ENCODE measurements at regions not wholly inside any gene's neighbourhood (a gene's known extent, or its start where the extent isn't known, plus 50 kb on each side); places are given as distances from the start of the nearest gene placed in this dataset.

GRCh38 chr2:128775914-128776285 lies 457.2 kb upstream of the HS6ST1 start:
- ATAC-seq: no peak
- 95 to 98% (median 97%) methylated on average over 4 of the region's 4 CpGs for WGBS, 3 donors
- H3K4me3 ChIP-seq: no peak overlapping the region
- intact Hi-C loops (cut with DNase I): no loop called here
- H3K4me1 ChIP-seq: peaks cover 13% of the 10 kb centered on the region
- no peak for DNase-seq
- no peak for TF ChIP-seq CTCF (IDR thresholded peaks at IDR 0.05)
- no peaks in the 10 kb centered on the region for H3K36me3 ChIP-seq (ENCODE audit: insufficient read depth in 1 of 2, low read depth in 1 of 2)
- no peak overlapping the region for H3K27ac ChIP-seq
- H3K27me3 ChIP-seq (ENCODE audit: insufficient read depth in 3 of 3, low read length in 2 of 3): no peaks in the 10 kb centered on the region
- no peaks in the 10 kb centered on the region for H3K9me3 ChIP-seq

- intact Hi-C loops (cut with DNase I): no loop called here
- no peak for ATAC-seq
These were observed 458.0 kb upstream of the HS6ST1 start for GRCh38 chr2:128776461-128777195.

GRCh38 chr2:128777196-128778035 lies 458.7 kb upstream of the HS6ST1 start:
- no peak overlapping the region for H3K27ac ChIP-seq
- DNase-seq (no peak), ATAC-seq (no peak)
- no peak for TF ChIP-seq CTCF (IDR thresholded peaks at IDR 0.05)
- intact Hi-C loops (cut with DNase I): no loop called here
- H3K27me3 ChIP-seq (ENCODE audit: insufficient read depth in 3 of 3, low read length in 2 of 3): no peaks in the 10 kb centered on the region
- H3K4me1 ChIP-seq: peaks cover 13% of the 10 kb centered on the region
- H3K4me3 ChIP-seq: no peak overlapping the region
- WGBS, 3 donors: 71 to 74% (median 73%) methylated on average over 20 of the region's 20 CpGs
- H3K9me3 ChIP-seq: no peaks in the 10 kb centered on the region
- no peaks in the 10 kb centered on the region for H3K36me3 ChIP-seq (ENCODE audit: insufficient read depth in 1 of 2, low read depth in 1 of 2)

More at GRCh38 chr2:128776461-128777195, 458.0 kb upstream of the HS6ST1 start:
- no peak for TF ChIP-seq CTCF (IDR thresholded peaks at IDR 0.05)
- H3K27me3 ChIP-seq (ENCODE audit: insufficient read depth in 3 of 3, low read length in 2 of 3): no peaks in the 10 kb centered on the region
- DNase-seq: no peak
- no peaks in the 10 kb centered on the region for H3K9me3 ChIP-seq
- no peaks in the 10 kb centered on the region for H3K36me3 ChIP-seq (ENCODE audit: insufficient read depth in 1 of 2, low read depth in 1 of 2)
- H3K27ac ChIP-seq: no peak overlapping the region
- peaks cover 13% of the 10 kb centered on the region for H3K4me1 ChIP-seq
- no peak overlapping the region for H3K4me3 ChIP-seq
- 86 to 89% (median 87%) methylated on average over 15 of the region's 15 CpGs for WGBS, 3 donors

GRCh38 chr2:128778843-128779242 lies 460.2 kb upstream of the HS6ST1 start:
- no peaks in the 10 kb centered on the region for H3K27me3 ChIP-seq (ENCODE audit: insufficient read depth in 3 of 3, low read length in 2 of 3)
- ATAC-seq: no peak
- H3K4me3 ChIP-seq: no peak overlapping the region
- 94 to 96% (median 95%) methylated on average over 2 of the region's 2 CpGs for WGBS, 3 donors
- H3K27ac ChIP-seq: no peak overlapping the region
- intact Hi-C loops (cut with DNase I): no loop called here
- TF ChIP-seq CTCF (IDR thresholded peaks at IDR 0.05): no peak
- DNase-seq: no peak
- peaks cover 13% of the 10 kb centered on the region for H3K4me1 ChIP-seq
- H3K9me3 ChIP-seq: no peaks in the 10 kb centered on the region
- H3K36me3 ChIP-seq (ENCODE audit: insufficient read depth in 1 of 2, low read depth in 1 of 2): no peaks in the 10 kb centered on the region

Measured in psoas muscle (tissue), 7 donors.